ENCODE measurements at regions not wholly inside any gene's neighbourhood (a gene's known extent, or its start where the extent isn't known, plus 50 kb on each side); places are given as distances from the start of the nearest gene placed in this dataset.

GRCh38 chr5:114581136-114581535, 219.3 kb downstream of the KCNN2 start:
- Histone ChIP-seq H3K9me1 (ENCODE audit: control insufficient read depth, insufficient read depth, low read length) (no peaks in the 10 kb centered on the region), H4K20me1 (replicated peaks; ENCODE audit: control insufficient read depth, insufficient read depth, low read length) (no peaks in the 10 kb centered on the region), H3K4me2 (ENCODE audit: insufficient read depth, low read length) (no peak overlapping the region), H3K9ac (ENCODE audit: insufficient read depth in 1 of 2, low read depth in 2 of 2, low read length in 2 of 2) (no peak overlapping the region), H3K27me3 (ENCODE audit: control insufficient read depth in 2 of 2, insufficient read depth in 2 of 2, low read length in 2 of 2) (no peaks in the 10 kb centered on the region), H3K27ac (ENCODE audit: extremely low read depth, low read depth, low read length) (no peak overlapping the region), H3K4me3 (no peak overlapping the region), H3K9me3 (replicated peaks; ENCODE audit: control insufficient read depth, insufficient read depth, low read depth, low read length) (no peaks in the 10 kb centered on the region), H2AFZ (ENCODE audit: low read depth, low read length) (no peak overlapping the region), H3K4me1 (replicated peaks in 1 of 2; ENCODE audit: control insufficient read depth in 2 of 2, insufficient read depth in 2 of 2, low read length in 2 of 2) (no peaks in the 10 kb centered on the region), H3K36me3 (ENCODE audit: control insufficient read depth, insufficient read depth, low read length) (no peaks in the 10 kb centered on the region), H3K79me2 (ENCODE audit: control insufficient read depth, insufficient read depth, low read length) (no peaks in the 10 kb centered on the region)
- WGBS (ENCODE audit: insufficient coverage, low coverage, missing lambda C conversion rate), result 8% methylated on average over 2 of the region's 2 CpGs
- BruUV-seq (replicated peaks), result no TSS peak
- ChIA-PET CTCF (ENCODE audit: low intra/inter-chr PET ratio) (no interaction called here), POLR2A (no interaction called here)
- FAIRE-seq (no peak), DNase-seq (ENCODE audit: extremely low read depth in 1 of 4, low spot score in 3 of 4) (no peak), ATAC-seq (no peak)
- intact Hi-C loops (cut with micrococcal nuclease) (no loop called here), in situ Hi-C loops (cut with MboI) (no loop called here)
- TF ChIP-seq RCOR1 (IDR thresholded peaks at IDR 0.05; ENCODE audit: borderline replicate concordance in 1 of 2, low read depth in 2 of 2, low read length in 2 of 2) (no peak), SMARCA4 (IDR thresholded peaks at IDR 0.05) (no peak)

- Histone ChIP-seq H3K9ac (ENCODE audit: insufficient read depth in 1 of 2, low read depth in 2 of 2, low read length in 2 of 2) (no peak overlapping the region), H3K9me3 (replicated peaks; ENCODE audit: control insufficient read depth, insufficient read depth, low read depth, low read length) (no peaks in the 10 kb centered on the region), H3K9me1 (ENCODE audit: control insufficient read depth, insufficient read depth, low read length) (no peaks in the 10 kb centered on the region), H3K79me2 (ENCODE audit: control insufficient read depth, insufficient read depth, low read length) (no peaks in the 10 kb centered on the region), H3K4me1 (replicated peaks in 1 of 2; ENCODE audit: control insufficient read depth in 2 of 2, insufficient read depth in 2 of 2, low read length in 2 of 2) (no peaks in the 10 kb centered on the region), H3K27ac (ENCODE audit: extremely low read depth, low read depth, low read length) (no peak overlapping the region), H2AFZ (ENCODE audit: low read depth, low read length) (no peak overlapping the region), H3K4me2 (ENCODE audit: insufficient read depth, low read length) (no peak overlapping the region), H3K4me3 (no peak overlapping the region), H3K36me3 (ENCODE audit: control insufficient read depth, insufficient read depth, low read length) (no peaks in the 10 kb centered on the region), H3K27me3 (ENCODE audit: control insufficient read depth in 2 of 2, insufficient read depth in 2 of 2, low read length in 2 of 2) (no peaks in the 10 kb centered on the region), H4K20me1 (replicated peaks; ENCODE audit: control insufficient read depth, insufficient read depth, low read length) (no peaks in the 10 kb centered on the region)
- TF ChIP-seq TCFL5 (CRISPR knock-in tag; conservative IDR thresholded peaks at IDR 0.05) (no peak), ZNF282 (CRISPR knock-in tag; IDR thresholded peaks at IDR 0.05) (no peak), PBX2 (CRISPR knock-in tag; IDR thresholded peaks at IDR 0.05; ENCODE audit: low read depth) (no peak), PBX2 (tag; conservative IDR thresholded peaks at IDR 0.05; ENCODE audit: low read depth) (no peak), CREB1 (IDR thresholded peaks at IDR 0.05) (no peak), CREB1 (CRISPR knock-in tag; IDR thresholded peaks at IDR 0.05) (no peak), POLR3A (IDR thresholded peaks at IDR 0.05; ENCODE audit: borderline replicate concordance, extremely low read depth, insufficient read depth, insufficient read length) (no peak)
- in situ Hi-C loops (cut with MboI) (no loop called here), intact Hi-C loops (cut with micrococcal nuclease) (no loop called here)
- ATAC-seq (no peak), FAIRE-seq (no peak), DNase-seq (ENCODE audit: extremely low read depth in 1 of 4, low spot score in 3 of 4) (no peak)
- POLR2A ChIA-PET, result no interaction called here
- WGBS (ENCODE audit: insufficient coverage, low coverage, missing lambda C conversion rate), result 1% methylated on average over 5 of the region's 5 CpGs
- CTCF ChIA-PET (ENCODE audit: low intra/inter-chr PET ratio), result no interaction called here
- no TSS peak for BruUV-seq (replicated peaks)
These were observed 204.0 kb downstream of the KCNN2 start for GRCh38 chr5:114565871-114566270.

All from K562 (cell line).